Endothelial cell of umbilical vein (primary cell): ENCODE measurements at regions not wholly inside any gene's neighbourhood (a gene's known extent, or its start where the extent isn't known, plus 50 kb on each side); places are given as distances from the start of the nearest gene placed in this dataset.

Experiments used
- BruUV-seq: library from RNA; stranded (reverse); fragments of 400-500 nt; replicated peaks from 2 replicates; lab custom pipeline; 2021; lab: Mats Ljungman, UMichigan
- CTCF ChIA-PET: fragments of 300-600, 350-600 bp; sonication (Branson Sonifier 250); formaldehyde crosslinking; loops from one replicate; lab custom pipeline; 2021; ENCODE audit warnings: antibody characterized with exemption, inconsistent platforms; lab: Charles Lee
- POLR2A ChIA-PET: fragments of 300-600, 350-600 bp; sonication (Branson Sonifier 250); formaldehyde crosslinking; loops from one replicate; lab custom pipeline; 2021; ENCODE audit warnings: antibody characterized with exemption, inconsistent platforms; lab: Charles Lee
- DNase-seq: peaks from one replicate; pipeline ENCODE4 v3.0.0-alpha.2; 2011; ENCODE audit warnings: low read depth, low spot score
- FAIRE-seq: peaks from 2 replicates; lab custom pipeline; 2011; peaks lifted over from hg19 to GRCh38; lab: Jason Lieb, UNC
- H2AFZ ChIP-seq: 2 replicates; pipeline ENCODE4 v1.6.0; 2012; ENCODE audit warnings: low read depth, low read length, control low read depth, inconsistent platforms
- H3K27ac ChIP-seq: 2 replicates; pipeline ENCODE4 v1.5.1; 2011; ENCODE audit warnings: low read depth, mild to moderate bottlenecking, control low read depth, low read length, moderate library complexity; ENCODE audit not compliant: insufficient read depth
- H3K27me3 ChIP-seq, 2 experiments: 2 replicates each; pipeline versions ENCODE4 v1.6.0 to v1.6.1; 2011; ENCODE audit warnings: low read length in 2 of 2, mixed read lengths in 1 of 2; ENCODE audit not compliant: control insufficient read depth in 2 of 2, insufficient read depth in 2 of 2
- H3K36me3 ChIP-seq, 2 experiments: 2 replicates in 1 of 2; 3 replicates in 1 of 2; pipeline ENCODE4 v1.5.1; 2011; ENCODE audit warnings: low read length in 2 of 2, mild to moderate bottlenecking in 1 of 2, moderate library complexity in 1 of 2; ENCODE audit not compliant: control insufficient read depth in 2 of 2, insufficient read depth in 2 of 2; ENCODE audit errors: extremely low read depth in 1 of 2
- H3K4me1 ChIP-seq: 3 replicates; pipeline ENCODE4 v1.5.1; 2011; ENCODE audit warnings: mild to moderate bottlenecking, low read length; ENCODE audit not compliant: control insufficient read depth, insufficient read depth; ENCODE audit errors: extremely low read depth
- H3K4me2 ChIP-seq: 2 replicates; pipeline ENCODE4 v1.6.1; 2011; ENCODE audit warnings: low read length, control low read depth, mixed read lengths; ENCODE audit not compliant: insufficient read depth
- H3K4me3 ChIP-seq, 3 experiments: fragments of 200-600 bp in 1 of 3; sonication (generic), shearing (Covaris generic) in 1 of 3; replicated peaks in 1 of 3; 2 replicates each; pipeline ENCODE4 v1.5.1; 2011 to 2016; ENCODE audit warnings: control low read depth in 3 of 3, low read length in 3 of 3, mild to moderate bottlenecking in 2 of 3, inconsistent platforms in 1 of 3, low read depth in 1 of 3, moderate library complexity in 1 of 3; ENCODE audit not compliant: insufficient read depth in 1 of 3
- H3K79me2 ChIP-seq: 2 replicates; pipeline ENCODE4 v1.6.0; 2012; ENCODE audit warnings: low read length, inconsistent platforms; ENCODE audit not compliant: control insufficient read depth, insufficient read depth
- H3K9ac ChIP-seq: replicated peaks from 2 replicates; pipeline ENCODE3; 2011; ENCODE audit warnings: low read length, control low read depth; ENCODE audit not compliant: insufficient read depth; ENCODE audit errors: extremely low read depth
- H3K9me1 ChIP-seq: replicated peaks from 3 replicates; pipeline ENCODE4 v1.6.0; 2011; ENCODE audit warnings: mild to moderate bottlenecking, low read length; ENCODE audit not compliant: control insufficient read depth, insufficient read depth; ENCODE audit errors: extremely low read depth
- H3K9me3 ChIP-seq: replicated peaks from 2 replicates; pipeline ENCODE4 v1.5.1; 2012; ENCODE audit warnings: low read length, inconsistent platforms; ENCODE audit not compliant: control insufficient read depth, insufficient read depth
- H4K20me1 ChIP-seq: replicated peaks from 2 replicates; pipeline ENCODE3; 2011; ENCODE audit warnings: mild to moderate bottlenecking, low read length; ENCODE audit not compliant: control insufficient read depth, insufficient read depth; ENCODE audit errors: extremely low read depth
- CTCF ChIP-seq, 2 donors: IDR thresholded peaks; 1 replicate in 1 of 2; 2 replicates in 1 of 2; pipeline ENCODE4 v1.5.1; 2011; ENCODE audit warnings: low read length in 2 of 2, mild to moderate bottlenecking in 2 of 2, moderate library complexity in 2 of 2, control low read depth in 1 of 2, inconsistent platforms in 1 of 2, low read depth in 1 of 2; ENCODE audit not compliant: insufficient read depth in 1 of 2; ENCODE audit errors: extremely low read depth in 1 of 2
- EZH2 ChIP-seq: IDR thresholded peaks from 2 replicates; pipeline ENCODE4 v1.6.1; 2012; ENCODE audit warnings: borderline replicate concordance, low read depth, mild to moderate bottlenecking, moderate library complexity, low read length, inconsistent platforms; ENCODE audit not compliant: severe bottlenecking
- FOS ChIP-seq: IDR thresholded peaks from 2 replicates; pipeline ENCODE4 v1.6.1; 2011; ENCODE audit warnings: mild to moderate bottlenecking, low read length, moderate library complexity, borderline replicate concordance; ENCODE audit not compliant: insufficient read depth
- GATA2 ChIP-seq: IDR thresholded peaks from 2 replicates; pipeline ENCODE4 v1.7.0; 2011; ENCODE audit warnings: low read depth, mild to moderate bottlenecking, moderate library complexity, mixed read lengths, low read length; ENCODE audit not compliant: insufficient read length, insufficient read depth
- JUN ChIP-seq: IDR thresholded peaks from 2 replicates; pipeline ENCODE4 v1.6.1; 2011; ENCODE audit warnings: borderline replicate concordance, low read depth; ENCODE audit not compliant: insufficient read length, insufficient read depth
- MYC ChIP-seq: IDR thresholded peaks from one replicate; pipeline ENCODE4 v1.6.1; 2011; ENCODE audit warnings: mild to moderate bottlenecking, low read depth, low read length
- POLR2A ChIP-seq: IDR thresholded peaks from 2 replicates; pipeline ENCODE4 v1.6.1; 2012; ENCODE audit warnings: low read depth, mild to moderate bottlenecking, control low read depth, low read length
- POLR2AphosphoS5 ChIP-seq: IDR thresholded peaks from 2 replicates; pipeline ENCODE4 v1.6.1; 2012; ENCODE audit warnings: low read depth, mild to moderate bottlenecking, control low read depth, low read length, moderate library complexity; ENCODE audit not compliant: insufficient read depth
- dilution Hi-C: fragments of 300-500 bp; cut with MboI; formaldehyde crosslinking; loops from one replicate; pipeline ENCODE4 v1.15.0; 2019; ENCODE audit warnings: low sequenced_read_pairs; ENCODE audit not compliant: extremely low pct_ligation_motif_present
- intact Hi-C: fragments of 100-400 bp; cut with micrococcal nuclease; formaldehyde crosslinking; loops from one replicate; pipeline ENCODE4 v1.10.0; 2022
- TF ChIP-seq, protein P1 (sequence below): IDR thresholded peaks from 2 replicates; pipeline ENCODE4 v1.6.1; 2011; ENCODE audit not compliant: insufficient read depth, insufficient read length

DNA sequence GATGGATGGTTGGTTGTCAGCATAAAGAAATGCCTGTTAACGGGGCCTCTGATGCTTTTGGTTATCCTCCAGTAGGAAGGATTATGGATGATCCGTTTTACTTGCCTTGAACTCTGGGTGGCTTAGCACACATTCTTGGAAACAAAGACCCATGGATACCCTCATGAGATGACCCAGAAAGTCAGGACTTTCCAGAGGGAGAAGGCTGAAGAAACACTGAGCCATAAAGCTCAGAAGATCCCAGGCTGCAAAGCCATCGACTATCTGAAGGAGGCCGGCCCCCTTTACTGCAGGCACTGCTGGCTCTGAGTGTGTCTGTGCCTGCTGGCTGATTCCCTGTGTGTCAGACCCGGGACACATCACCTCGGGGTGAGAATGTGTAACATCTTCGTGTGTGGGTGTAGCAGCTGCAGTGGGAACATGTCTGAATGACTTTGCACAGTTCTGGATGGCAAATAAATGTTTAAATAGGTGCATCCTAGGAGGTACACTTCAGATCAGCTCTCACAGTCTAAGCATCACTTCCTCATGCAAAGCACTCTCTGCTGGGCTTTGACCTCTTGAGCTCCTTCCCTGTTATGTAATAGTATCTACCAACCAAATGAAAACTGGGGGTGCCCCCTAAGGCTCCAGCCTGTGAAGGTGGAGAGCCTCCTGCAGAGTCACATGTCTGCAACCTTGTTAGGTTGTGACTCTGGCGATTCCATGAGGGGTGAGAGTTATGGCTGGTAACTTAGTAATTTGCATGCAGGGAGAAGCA is 1084.9 kb downstream of the TBC1D22A start:
- no peak overlapping the region for H3K27ac ChIP-seq
- H3K9ac ChIP-seq = no peak overlapping the region
- no peak overlapping the region for H3K4me3 ChIP-seq
- intact Hi-C loops (no loop called here), dilution Hi-C loops (no loop called here)
- H3K9me1 ChIP-seq = no peaks in the 10 kb centered on the region
- no peaks in the 10 kb centered on the region for H3K36me3 ChIP-seq
- peaks cover 4% of the 10 kb centered on the region for H3K9me3 ChIP-seq
- H3K27me3 ChIP-seq = no peaks in the 10 kb centered on the region
- FAIRE-seq (no peak), DNase-seq (no peak)
- no peak overlapping the region for H3K4me2 ChIP-seq
- ChIA-PET CTCF (no interaction called here), POLR2A (no interaction called here)
- H2AFZ ChIP-seq = no peak overlapping the region
- H4K20me1 ChIP-seq = no peaks in the 10 kb centered on the region
- no peak for TF ChIP-seq JUN
- TF ChIP-seq POLR2A = no peak
- no peak for TF ChIP-seq GATA2
- TF ChIP-seq, protein P1, sequence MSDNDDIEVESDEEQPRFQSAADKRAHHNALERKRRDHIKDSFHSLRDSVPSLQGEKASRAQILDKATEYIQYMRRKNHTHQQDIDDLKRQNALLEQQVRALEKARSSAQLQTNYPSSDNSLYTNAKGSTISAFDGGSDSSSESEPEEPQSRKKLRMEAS = no peak
- no peak for TF ChIP-seq MYC
- TF ChIP-seq FOS = no peak
- TF ChIP-seq CTCF (IDR thresholded peaks at IDR 0.05; ENCODE audit: extremely low read depth in 1 of 2, insufficient read depth in 1 of 2, low read depth in 1 of 2, low read length in 2 of 2) = no peak
- TF ChIP-seq EZH2 = no peak
- no peak for TF ChIP-seq POLR2AphosphoS5
- BruUV-seq = no TSS peak
- no peaks in the 10 kb centered on the region for H3K4me1 ChIP-seq
- H3K79me2 ChIP-seq = no peaks in the 10 kb centered on the region
